Activated T-cell treated with anti-CD3 and anti-CD28 coated beads, Interleukin-2, amount 50 U/mL, for 4 hours (primary cell): ENCODE measurements at regions not wholly inside any gene's neighbourhood (a gene's known extent, or its start where the extent isn't known, plus 50 kb on each side); places are given as distances from the start of the nearest gene placed in this dataset.
A peak's percentile ranks its signal among the peaks of the same experiment; 100 is the strongest.

ENCODE experiments used
- ATAC-seq, 2 donors: fragments of 200-7000 bp; cut with Tn5 transposase; one replicate each; pipeline ENCODE4 v1.10.0; 2021
- DNase-seq: peaks from one replicate; pipeline ENCODE4 v3.0.0-alpha.2; 2020
- H3K27me3 Mint-ChIP-seq: one replicate; pipeline ENCODE4 v1.8.0; 2021; ENCODE audit warnings: low read depth, mixed read lengths
- H3K36me3 Mint-ChIP-seq: one replicate; pipeline ENCODE4 v1.8.0; 2022; ENCODE audit warnings: mixed read lengths; ENCODE audit not compliant: insufficient read depth
- H3K4me1 Mint-ChIP-seq: one replicate; pipeline ENCODE4 v1.8.0; 2021; ENCODE audit warnings: low read depth, mixed read lengths
- H3K4me3 Mint-ChIP-seq: one replicate; pipeline ENCODE4 v1.8.0; 2021; ENCODE audit warnings: mild to moderate bottlenecking, moderate library complexity, mixed read lengths
- H3K9me3 Mint-ChIP-seq: one replicate; pipeline ENCODE4 v1.8.0; 2021; ENCODE audit warnings: mixed read lengths

GRCh38 chr6:23088761-23089160 lies 519.4 kb downstream of the HDGFL1 start:
- DNase-seq (no peak), ATAC-seq (no peak)
- no peak overlapping the region for H3K4me3 Mint-ChIP-seq
- H3K36me3 Mint-ChIP-seq = no peaks in the 10 kb centered on the region
- H3K4me1 Mint-ChIP-seq = no peaks in the 10 kb centered on the region
- no peaks in the 10 kb centered on the region for H3K27me3 Mint-ChIP-seq
- H3K9me3 Mint-ChIP-seq = peaks cover 12% of the 10 kb centered on the region

- no peaks in the 10 kb centered on the region for H3K36me3 Mint-ChIP-seq
- DNase-seq (no peak), ATAC-seq (no peak)
- no peak overlapping the region for H3K4me3 Mint-ChIP-seq
- no peaks in the 10 kb centered on the region for H3K4me1 Mint-ChIP-seq
- H3K27me3 Mint-ChIP-seq = no peaks in the 10 kb centered on the region
- H3K9me3 Mint-ChIP-seq = peaks cover 12% of the 10 kb centered on the region
Observed at GRCh38 chr6:23089981-23090380, 520.6 kb downstream of the HDGFL1 start.

- DNase-seq (no peak), ATAC-seq (no peak)
- Mint-ChIP-seq H3K36me3 (no peaks in the 10 kb centered on the region), H3K4me3 (no peak overlapping the region), H3K9me3 (peaks cover 12% of the 10 kb centered on the region), H3K4me1 (no peaks in the 10 kb centered on the region), H3K27me3 (no peaks in the 10 kb centered on the region)
Observed at GRCh38 chr6:23091795-23092194, 522.4 kb downstream of the HDGFL1 start.

GRCh38 chr6:23096876-23097275 lies 527.5 kb downstream of the HDGFL1 start:
- DNase-seq (no peak), ATAC-seq (no peak)
- Mint-ChIP-seq H3K4me1 (no peaks in the 10 kb centered on the region), H3K9me3 (peaks cover 17% of the 10 kb centered on the region), H3K4me3 (no peak overlapping the region), H3K27me3 (no peaks in the 10 kb centered on the region), H3K36me3 (no peaks in the 10 kb centered on the region)

- ATAC-seq (no peak), DNase-seq (no peak)
- no peaks in the 10 kb centered on the region for H3K36me3 Mint-ChIP-seq
- no peaks in the 10 kb centered on the region for H3K27me3 Mint-ChIP-seq
- no peak overlapping the region for H3K4me3 Mint-ChIP-seq
- H3K9me3 Mint-ChIP-seq = peaks cover 12% of the 10 kb centered on the region
- no peaks in the 10 kb centered on the region for H3K4me1 Mint-ChIP-seq
Observed at GRCh38 chr6:23097566-23097965, 528.2 kb downstream of the HDGFL1 start.

DNA sequence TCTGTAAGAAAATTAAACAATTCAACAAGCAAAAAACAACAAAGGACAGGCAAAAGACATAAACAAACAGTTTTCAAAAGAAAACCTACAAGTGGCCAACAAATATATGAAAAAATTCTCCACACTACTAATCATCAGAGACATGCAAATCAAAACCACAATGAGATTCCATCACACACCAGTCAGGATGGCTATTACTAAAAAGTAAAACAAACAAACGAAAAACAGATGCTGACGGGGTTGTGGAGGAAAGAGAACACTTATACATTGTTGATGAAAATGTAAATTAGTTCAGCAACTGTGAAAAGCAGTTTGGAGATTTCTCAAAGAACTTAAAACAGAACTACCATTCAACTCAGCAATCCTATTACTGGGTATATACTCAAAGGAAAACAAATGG lies 537.6 kb downstream of the HDGFL1 start:
- H3K4me3 Mint-ChIP-seq = no peak overlapping the region
- H3K9me3 Mint-ChIP-seq = peaks cover 23% of the 10 kb centered on the region
- H3K27me3 Mint-ChIP-seq = no peaks in the 10 kb centered on the region
- no peaks in the 10 kb centered on the region for H3K4me1 Mint-ChIP-seq
- H3K36me3 Mint-ChIP-seq = no peaks in the 10 kb centered on the region
- no peak for DNase-seq
- ATAC-seq = no peak

DNA sequence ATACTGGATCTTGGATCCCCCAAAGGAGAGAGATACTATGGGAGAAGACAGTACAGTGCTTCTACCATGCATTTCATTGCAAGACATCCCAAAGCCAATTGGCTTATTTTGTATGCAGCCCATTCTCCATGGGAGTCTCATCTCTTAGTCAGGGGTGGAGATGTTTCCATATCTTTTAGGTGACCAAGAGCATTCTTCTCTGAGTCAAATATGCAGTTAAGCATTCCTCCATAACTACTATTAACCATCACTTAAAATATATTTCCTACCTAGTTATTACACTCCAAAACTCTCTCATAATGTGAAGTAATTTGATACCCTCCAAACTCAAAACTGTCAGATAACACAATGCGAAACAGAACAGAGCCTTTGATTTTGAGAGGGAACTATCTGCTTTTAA lies 542.6 kb downstream of the HDGFL1 start:
- no peaks in the 10 kb centered on the region for H3K36me3 Mint-ChIP-seq
- no peak for ATAC-seq
- H3K4me3 Mint-ChIP-seq = no peak overlapping the region
- no peak for DNase-seq
- H3K27me3 Mint-ChIP-seq = no peaks in the 10 kb centered on the region
- peaks cover 11% of the 10 kb centered on the region for H3K9me3 Mint-ChIP-seq
- H3K4me1 Mint-ChIP-seq = no peaks in the 10 kb centered on the region

- ATAC-seq (no peak), DNase-seq (no peak)
- Mint-ChIP-seq H3K4me1 (no peaks in the 10 kb centered on the region), H3K4me3 (no peak overlapping the region), H3K9me3 (peaks cover 6% of the 10 kb centered on the region), H3K36me3 (no peaks in the 10 kb centered on the region), H3K27me3 (no peaks in the 10 kb centered on the region)
Observed at GRCh38 chr6:23114812-23115504, 545.6 kb downstream of the HDGFL1 start.

DNA sequence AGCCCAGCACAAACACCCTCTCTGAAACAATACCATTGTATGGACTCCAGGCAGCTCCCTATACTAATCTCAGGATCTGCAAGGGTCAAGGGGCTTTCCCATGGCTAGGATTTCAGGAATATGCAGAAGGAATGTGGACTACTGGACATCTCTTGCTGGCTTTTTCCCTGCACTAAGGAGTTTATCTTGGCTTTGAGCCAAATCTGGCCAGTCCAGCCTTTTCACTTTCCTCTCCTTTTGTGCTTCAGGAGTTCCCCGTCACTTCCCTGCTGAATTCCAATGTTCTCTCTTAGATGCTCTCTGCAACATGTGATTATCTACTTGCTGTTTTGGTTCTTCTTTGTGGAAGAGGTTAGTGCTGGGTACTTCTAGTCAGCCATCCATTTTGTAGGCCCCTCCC lies 568.2 kb downstream of the HDGFL1 start:
- Mint-ChIP-seq H3K9me3 (peaks cover 11% of the 10 kb centered on the region), H3K27me3 (no peaks in the 10 kb centered on the region), H3K36me3 (no peaks in the 10 kb centered on the region), H3K4me3 (no peak overlapping the region), H3K4me1 (no peaks in the 10 kb centered on the region)
- DNase-seq = no peak
- no peak for ATAC-seq

GRCh38 chr6:23140871-23141270 lies 571.5 kb downstream of the HDGFL1 start:
- ATAC-seq = no peak
- DNase-seq = no peak
- H3K27me3 Mint-ChIP-seq = no peaks in the 10 kb centered on the region
- H3K4me1 Mint-ChIP-seq = no peaks in the 10 kb centered on the region
- no peaks in the 10 kb centered on the region for H3K36me3 Mint-ChIP-seq
- H3K9me3 Mint-ChIP-seq = peaks cover 9% of the 10 kb centered on the region
- no peak overlapping the region for H3K4me3 Mint-ChIP-seq

- Mint-ChIP-seq H3K27me3 (no peaks in the 10 kb centered on the region), H3K4me1 (no peaks in the 10 kb centered on the region), H3K36me3 (no peaks in the 10 kb centered on the region), H3K4me3 (no peak overlapping the region), H3K9me3 (no peaks in the 10 kb centered on the region)
- ATAC-seq = no peak
- DNase-seq = no peak
Observed at GRCh38 chr6:23145781-23146180, 576.4 kb downstream of the HDGFL1 start.

- Mint-ChIP-seq H3K9me3 (peaks cover 13% of the 10 kb centered on the region), H3K4me3 (no peak overlapping the region), H3K4me1 (no peaks in the 10 kb centered on the region), H3K27me3 (no peaks in the 10 kb centered on the region), H3K36me3 (no peaks in the 10 kb centered on the region)
- DNase-seq (no peak), ATAC-seq (no peak)
Observed at GRCh38 chr6:23154159-23154558, 584.8 kb downstream of the HDGFL1 start.

GRCh38 chr6:23170049-23170448 lies 600.7 kb downstream of the HDGFL1 start:
- no peak for ATAC-seq
- no peak overlapping the region for H3K4me3 Mint-ChIP-seq
- H3K36me3 Mint-ChIP-seq = no peaks in the 10 kb centered on the region
- peaks cover 9% of the 10 kb centered on the region for H3K9me3 Mint-ChIP-seq
- H3K4me1 Mint-ChIP-seq = no peaks in the 10 kb centered on the region
- no peak for DNase-seq
- no peaks in the 10 kb centered on the region for H3K27me3 Mint-ChIP-seq

DNA sequence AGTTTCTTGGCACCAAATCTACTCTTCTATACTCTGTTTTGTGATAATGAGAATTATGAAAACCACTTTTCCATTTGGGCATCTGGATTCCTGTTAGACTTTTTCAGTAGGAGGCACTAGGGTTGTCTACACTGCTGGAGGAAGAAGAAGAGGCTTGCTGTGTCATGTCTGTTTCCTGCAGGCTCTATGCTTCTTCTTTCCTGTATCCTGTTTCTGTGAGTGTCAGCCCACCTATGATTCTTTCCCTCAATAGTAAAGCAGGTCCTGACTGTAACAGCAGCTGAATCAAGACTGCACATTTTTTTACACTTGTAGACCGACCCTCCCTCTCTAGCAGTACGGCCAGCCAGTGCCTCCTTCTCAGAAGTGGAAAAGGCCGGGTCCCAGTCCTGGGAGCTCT lies 603.9 kb downstream of the HDGFL1 start:
- Mint-ChIP-seq H3K36me3 (no peaks in the 10 kb centered on the region), H3K27me3 (no peaks in the 10 kb centered on the region), H3K4me3 (no peak overlapping the region), H3K4me1 (no peaks in the 10 kb centered on the region), H3K9me3 (peaks cover 3% of the 10 kb centered on the region)
- DNase-seq (no peak), ATAC-seq (no peak)

GRCh38 chr6:23174781-23175361 lies 605.5 kb downstream of the HDGFL1 start:
- no peaks in the 10 kb centered on the region for H3K36me3 Mint-ChIP-seq
- H3K9me3 Mint-ChIP-seq = peaks cover 3% of the 10 kb centered on the region
- DNase-seq (no peak), ATAC-seq (peak in 1 of 2 donors; percentile 62)
- H3K4me1 Mint-ChIP-seq = no peaks in the 10 kb centered on the region
- no peak overlapping the region for H3K4me3 Mint-ChIP-seq
- H3K27me3 Mint-ChIP-seq = no peaks in the 10 kb centered on the region
